HL-60 (cell line): ENCODE measurements at regions not wholly inside any gene's neighbourhood (a gene's known extent, or its start where the extent isn't known, plus 50 kb on each side); places are given as distances from the start of the nearest gene placed in this dataset.

ENCODE experiments used
- POLR2AphosphoS5 ChIP-seq: IDR thresholded peaks from 2 replicates; pipeline ENCODE4 v1.6.1; 2012; ENCODE audit warnings: low read depth
- TF ChIP-seq, protein P1 (sequence below): IDR thresholded peaks from one replicate; pipeline ENCODE4 v1.5.1; 2011; ENCODE audit warnings: low read length, control low read depth, inconsistent platforms; ENCODE audit not compliant: insufficient read depth
- TF ChIP-seq, protein P2 (sequence below): IDR thresholded peaks from 2 replicates; pipeline ENCODE4 v1.6.1; 2012; ENCODE audit warnings: low read depth; ENCODE audit not compliant: insufficient replicate concordance

DNA sequence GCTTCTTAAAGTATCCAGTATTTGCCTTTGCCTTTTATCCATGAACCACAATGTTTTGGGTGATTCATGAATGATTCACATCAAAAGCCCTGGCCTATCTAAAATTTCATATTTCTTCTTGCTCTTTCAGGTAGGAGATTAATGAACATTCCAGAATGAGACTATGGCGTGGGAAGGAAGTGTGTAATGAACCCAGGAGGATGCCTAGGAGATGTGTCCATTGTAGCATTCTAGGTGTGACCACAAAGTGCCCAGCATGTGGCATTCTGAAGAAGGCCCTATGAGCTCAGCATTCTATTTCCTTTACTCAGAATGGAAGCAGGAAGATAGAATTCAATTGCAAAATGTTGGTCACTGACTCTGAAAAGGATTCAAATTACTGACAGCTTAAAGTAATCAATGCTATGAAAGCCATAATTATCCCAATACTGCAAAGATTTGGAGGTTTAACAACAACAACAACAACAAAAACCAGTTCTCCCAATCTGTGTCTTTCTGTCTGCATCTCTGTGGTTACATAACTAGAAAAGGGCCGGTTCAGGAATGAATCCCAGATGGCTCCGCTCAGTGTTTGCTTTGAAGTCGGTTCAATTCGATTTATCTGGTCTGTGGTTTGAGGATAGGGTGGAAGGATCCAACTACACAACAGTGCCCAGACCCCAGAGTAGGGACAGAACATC lies 126.7 kb downstream of the FOXD1 start:
- TF ChIP-seq, protein P1, sequence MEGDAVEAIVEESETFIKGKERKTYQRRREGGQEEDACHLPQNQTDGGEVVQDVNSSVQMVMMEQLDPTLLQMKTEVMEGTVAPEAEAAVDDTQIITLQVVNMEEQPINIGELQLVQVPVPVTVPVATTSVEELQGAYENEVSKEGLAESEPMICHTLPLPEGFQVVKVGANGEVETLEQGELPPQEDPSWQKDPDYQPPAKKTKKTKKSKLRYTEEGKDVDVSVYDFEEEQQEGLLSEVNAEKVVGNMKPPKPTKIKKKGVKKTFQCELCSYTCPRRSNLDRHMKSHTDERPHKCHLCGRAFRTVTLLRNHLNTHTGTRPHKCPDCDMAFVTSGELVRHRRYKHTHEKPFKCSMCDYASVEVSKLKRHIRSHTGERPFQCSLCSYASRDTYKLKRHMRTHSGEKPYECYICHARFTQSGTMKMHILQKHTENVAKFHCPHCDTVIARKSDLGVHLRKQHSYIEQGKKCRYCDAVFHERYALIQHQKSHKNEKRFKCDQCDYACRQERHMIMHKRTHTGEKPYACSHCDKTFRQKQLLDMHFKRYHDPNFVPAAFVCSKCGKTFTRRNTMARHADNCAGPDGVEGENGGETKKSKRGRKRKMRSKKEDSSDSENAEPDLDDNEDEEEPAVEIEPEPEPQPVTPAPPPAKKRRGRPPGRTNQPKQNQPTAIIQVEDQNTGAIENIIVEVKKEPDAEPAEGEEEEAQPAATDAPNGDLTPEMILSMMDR: no peak
- TF ChIP-seq, protein P2, sequence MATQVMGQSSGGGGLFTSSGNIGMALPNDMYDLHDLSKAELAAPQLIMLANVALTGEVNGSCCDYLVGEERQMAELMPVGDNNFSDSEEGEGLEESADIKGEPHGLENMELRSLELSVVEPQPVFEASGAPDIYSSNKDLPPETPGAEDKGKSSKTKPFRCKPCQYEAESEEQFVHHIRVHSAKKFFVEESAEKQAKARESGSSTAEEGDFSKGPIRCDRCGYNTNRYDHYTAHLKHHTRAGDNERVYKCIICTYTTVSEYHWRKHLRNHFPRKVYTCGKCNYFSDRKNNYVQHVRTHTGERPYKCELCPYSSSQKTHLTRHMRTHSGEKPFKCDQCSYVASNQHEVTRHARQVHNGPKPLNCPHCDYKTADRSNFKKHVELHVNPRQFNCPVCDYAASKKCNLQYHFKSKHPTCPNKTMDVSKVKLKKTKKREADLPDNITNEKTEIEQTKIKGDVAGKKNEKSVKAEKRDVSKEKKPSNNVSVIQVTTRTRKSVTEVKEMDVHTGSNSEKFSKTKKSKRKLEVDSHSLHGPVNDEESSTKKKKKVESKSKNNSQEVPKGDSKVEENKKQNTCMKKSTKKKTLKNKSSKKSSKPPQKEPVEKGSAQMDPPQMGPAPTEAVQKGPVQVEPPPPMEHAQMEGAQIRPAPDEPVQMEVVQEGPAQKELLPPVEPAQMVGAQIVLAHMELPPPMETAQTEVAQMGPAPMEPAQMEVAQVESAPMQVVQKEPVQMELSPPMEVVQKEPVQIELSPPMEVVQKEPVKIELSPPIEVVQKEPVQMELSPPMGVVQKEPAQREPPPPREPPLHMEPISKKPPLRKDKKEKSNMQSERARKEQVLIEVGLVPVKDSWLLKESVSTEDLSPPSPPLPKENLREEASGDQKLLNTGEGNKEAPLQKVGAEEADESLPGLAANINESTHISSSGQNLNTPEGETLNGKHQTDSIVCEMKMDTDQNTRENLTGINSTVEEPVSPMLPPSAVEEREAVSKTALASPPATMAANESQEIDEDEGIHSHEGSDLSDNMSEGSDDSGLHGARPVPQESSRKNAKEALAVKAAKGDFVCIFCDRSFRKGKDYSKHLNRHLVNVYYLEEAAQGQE: no peak
- TF ChIP-seq POLR2AphosphoS5: no peak
